ENCODE measurements at regions not wholly inside any gene's neighbourhood (a gene's known extent, or its start where the extent isn't known, plus 50 kb on each side); places are given as distances from the start of the nearest gene placed in this dataset.

DNA sequence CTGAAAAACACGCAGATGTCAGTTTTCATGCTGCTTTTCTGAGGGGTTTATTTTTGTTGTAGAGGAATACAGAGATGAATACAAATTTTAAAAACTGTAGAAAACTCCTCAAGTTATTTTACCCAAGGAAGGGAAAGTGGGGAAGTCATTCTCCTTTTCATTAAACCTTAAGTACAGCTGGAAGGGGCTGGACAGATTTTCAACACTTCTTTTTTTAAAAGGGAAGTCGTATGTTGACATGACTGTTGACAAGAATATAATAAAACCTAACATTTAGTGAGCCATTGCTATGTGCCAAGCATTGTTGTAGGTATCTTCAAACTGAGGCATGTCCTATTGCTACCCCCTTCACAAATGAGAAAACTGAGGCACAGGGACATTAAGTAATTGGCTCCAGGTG is 235.7 kb upstream of the ELL2 start:
- TF ChIP-seq, protein P1, sequence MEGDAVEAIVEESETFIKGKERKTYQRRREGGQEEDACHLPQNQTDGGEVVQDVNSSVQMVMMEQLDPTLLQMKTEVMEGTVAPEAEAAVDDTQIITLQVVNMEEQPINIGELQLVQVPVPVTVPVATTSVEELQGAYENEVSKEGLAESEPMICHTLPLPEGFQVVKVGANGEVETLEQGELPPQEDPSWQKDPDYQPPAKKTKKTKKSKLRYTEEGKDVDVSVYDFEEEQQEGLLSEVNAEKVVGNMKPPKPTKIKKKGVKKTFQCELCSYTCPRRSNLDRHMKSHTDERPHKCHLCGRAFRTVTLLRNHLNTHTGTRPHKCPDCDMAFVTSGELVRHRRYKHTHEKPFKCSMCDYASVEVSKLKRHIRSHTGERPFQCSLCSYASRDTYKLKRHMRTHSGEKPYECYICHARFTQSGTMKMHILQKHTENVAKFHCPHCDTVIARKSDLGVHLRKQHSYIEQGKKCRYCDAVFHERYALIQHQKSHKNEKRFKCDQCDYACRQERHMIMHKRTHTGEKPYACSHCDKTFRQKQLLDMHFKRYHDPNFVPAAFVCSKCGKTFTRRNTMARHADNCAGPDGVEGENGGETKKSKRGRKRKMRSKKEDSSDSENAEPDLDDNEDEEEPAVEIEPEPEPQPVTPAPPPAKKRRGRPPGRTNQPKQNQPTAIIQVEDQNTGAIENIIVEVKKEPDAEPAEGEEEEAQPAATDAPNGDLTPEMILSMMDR (IDR thresholded peaks at IDR 0.05) = no peak
- TF ChIP-seq ZNF138 (CRISPR knock-in tag; conservative IDR thresholded peaks at IDR 0.05) (no peak), NR3C1 (CRISPR knock-in tag; conservative IDR thresholded peaks at IDR 0.05; ENCODE audit: low read depth) (no peak), ZNF396 (CRISPR knock-in tag; IDR thresholded peaks at IDR 0.05; ENCODE audit: borderline replicate concordance) (no peak), FOXK1 (CRISPR knock-in tag; IDR thresholded peaks at IDR 0.05) (no peak)
- TF ChIP-seq, protein P2, sequence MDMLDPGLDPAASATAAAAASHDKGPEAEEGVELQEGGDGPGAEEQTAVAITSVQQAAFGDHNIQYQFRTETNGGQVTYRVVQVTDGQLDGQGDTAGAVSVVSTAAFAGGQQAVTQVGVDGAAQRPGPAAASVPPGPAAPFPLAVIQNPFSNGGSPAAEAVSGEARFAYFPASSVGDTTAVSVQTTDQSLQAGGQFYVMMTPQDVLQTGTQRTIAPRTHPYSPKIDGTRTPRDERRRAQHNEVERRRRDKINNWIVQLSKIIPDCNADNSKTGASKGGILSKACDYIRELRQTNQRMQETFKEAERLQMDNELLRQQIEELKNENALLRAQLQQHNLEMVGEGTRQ (CRISPR knock-in tag; IDR thresholded peaks at IDR 0.05) = no peak
- TF ChIP-seq, protein P3, sequence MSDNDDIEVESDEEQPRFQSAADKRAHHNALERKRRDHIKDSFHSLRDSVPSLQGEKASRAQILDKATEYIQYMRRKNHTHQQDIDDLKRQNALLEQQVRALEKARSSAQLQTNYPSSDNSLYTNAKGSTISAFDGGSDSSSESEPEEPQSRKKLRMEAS (CRISPR knock-in tag; IDR thresholded peaks at IDR 0.05) = no peak
